ENCODE measurements at regions not wholly inside any gene's neighbourhood (a gene's known extent, or its start where the extent isn't known, plus 50 kb on each side); places are given as distances from the start of the nearest gene placed in this dataset.

DNA sequence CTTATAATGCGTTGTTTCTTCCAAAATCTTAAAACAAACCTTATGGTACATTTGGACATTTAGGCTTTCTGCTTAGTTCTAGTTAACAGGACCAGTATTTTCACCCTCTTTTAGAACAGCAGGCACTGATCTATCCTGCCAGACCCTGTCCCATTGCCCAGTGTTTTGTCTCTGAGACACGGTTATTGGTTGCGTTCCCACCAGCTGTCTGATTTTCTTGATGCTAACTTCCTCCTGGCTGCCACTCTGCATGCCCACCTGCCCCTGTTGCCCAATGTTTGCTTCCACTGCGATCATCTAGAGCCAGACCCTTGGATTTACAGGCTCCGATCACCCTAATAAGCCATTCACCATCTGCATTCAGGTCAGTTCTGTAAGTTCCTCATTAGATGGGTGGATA lies 506.0 kb upstream of the CDH6 start:
- H3K27ac ChIP-seq (ENCODE audit: insufficient read length, low read depth, low read length), result no peak overlapping the region
- H3K9me3 Mint-ChIP-seq, result no peaks in the 10 kb centered on the region; a peak in 2 of 5 replicates
- no peak overlapping the region for H2BK5ac ChIP-seq (ENCODE audit: insufficient read length, low read length)
- no peak overlapping the region for H3K27ac Mint-ChIP-seq
- no peak overlapping the region for H3K4me3 Mint-ChIP-seq
- no peaks in the 10 kb centered on the region for H3K79me2 ChIP-seq (ENCODE audit: insufficient read depth, low read length)
- DNase-seq, result no peak
- peaks cover 0 to 3% of the 10 kb centered on the region in 2 experiments; a peak in 2 of 4 replicates for H3K4me1 Mint-ChIP-seq
- H2BK20ac ChIP-seq (ENCODE audit: low read depth, low read length, poor library complexity, severe bottlenecking), result no peak overlapping the region
- no peaks in the 10 kb centered on the region for H4K20me1 ChIP-seq (ENCODE audit: control insufficient read depth, insufficient read depth, insufficient read length)
- no peak overlapping the region for H3T11ph ChIP-seq (ENCODE audit: low read length)
- no peak overlapping the region for H2BK12ac ChIP-seq (ENCODE audit: insufficient read length, low read depth, low read length)
- H3K36me3 Mint-ChIP-seq (ENCODE audit: insufficient read depth in 1 of 3, low read depth in 3 of 3), result no peaks in the 10 kb centered on the region
- no peak overlapping the region for H3K56ac ChIP-seq (ENCODE audit: insufficient read length, low read depth, low read length)
- no peaks in the 10 kb centered on the region for H3K4me1 ChIP-seq (ENCODE audit: insufficient read depth, low read length)
- TF ChIP-seq, protein P1, sequence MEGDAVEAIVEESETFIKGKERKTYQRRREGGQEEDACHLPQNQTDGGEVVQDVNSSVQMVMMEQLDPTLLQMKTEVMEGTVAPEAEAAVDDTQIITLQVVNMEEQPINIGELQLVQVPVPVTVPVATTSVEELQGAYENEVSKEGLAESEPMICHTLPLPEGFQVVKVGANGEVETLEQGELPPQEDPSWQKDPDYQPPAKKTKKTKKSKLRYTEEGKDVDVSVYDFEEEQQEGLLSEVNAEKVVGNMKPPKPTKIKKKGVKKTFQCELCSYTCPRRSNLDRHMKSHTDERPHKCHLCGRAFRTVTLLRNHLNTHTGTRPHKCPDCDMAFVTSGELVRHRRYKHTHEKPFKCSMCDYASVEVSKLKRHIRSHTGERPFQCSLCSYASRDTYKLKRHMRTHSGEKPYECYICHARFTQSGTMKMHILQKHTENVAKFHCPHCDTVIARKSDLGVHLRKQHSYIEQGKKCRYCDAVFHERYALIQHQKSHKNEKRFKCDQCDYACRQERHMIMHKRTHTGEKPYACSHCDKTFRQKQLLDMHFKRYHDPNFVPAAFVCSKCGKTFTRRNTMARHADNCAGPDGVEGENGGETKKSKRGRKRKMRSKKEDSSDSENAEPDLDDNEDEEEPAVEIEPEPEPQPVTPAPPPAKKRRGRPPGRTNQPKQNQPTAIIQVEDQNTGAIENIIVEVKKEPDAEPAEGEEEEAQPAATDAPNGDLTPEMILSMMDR (conservative IDR thresholded peaks at IDR 0.05), result no peak
- no peak overlapping the region for H3K9ac ChIP-seq (ENCODE audit: extremely low read depth, insufficient read length, low read length)
- no peak overlapping the region for H3K4me2 ChIP-seq (ENCODE audit: insufficient read depth, insufficient read length, low read length)
- no CpG with 5 or more reads among the region's 5 CpGs for WGBS (ENCODE audit: extremely low coverage, insufficient read length, low lambda C conversion rate)
- no peak overlapping the region for H3K4ac ChIP-seq (ENCODE audit: low read depth, low read length)
- no peak overlapping the region for H2BK120ac ChIP-seq (ENCODE audit: low read depth, low read length, poor library complexity, severe bottlenecking)
- H2AFZ ChIP-seq (ENCODE audit: low read length), result no peak overlapping the region
- H2AK5ac ChIP-seq (ENCODE audit: insufficient read length, low read length), result no peak overlapping the region
- H3K9me3 ChIP-seq (ENCODE audit: control insufficient read depth, low read depth, low read length), result no peaks in the 10 kb centered on the region
- H3K23me2 ChIP-seq (ENCODE audit: insufficient read length, low read depth, low read length, poor library complexity, severe bottlenecking), result no peaks in the 10 kb centered on the region
- H3K27me3 Mint-ChIP-seq (ENCODE audit: low read depth), result no peaks in the 10 kb centered on the region
- H3K14ac ChIP-seq (ENCODE audit: insufficient read depth, low read length), result no peak overlapping the region
- H2BK15ac ChIP-seq (ENCODE audit: low read depth, low read length), result no peak overlapping the region
- H4K91ac ChIP-seq (ENCODE audit: insufficient read length, low read depth, low read length), result no peak overlapping the region
- no peak overlapping the region for H4K8ac ChIP-seq (replicated peaks; ENCODE audit: insufficient read length, low read depth, low read length)
- no peak overlapping the region for H3K18ac ChIP-seq (ENCODE audit: insufficient read length, low read depth, low read length)
- no peaks in the 10 kb centered on the region for H3K79me1 ChIP-seq (ENCODE audit: insufficient read depth, low read depth, low read length, poor library complexity, severe bottlenecking)
- H3K23ac ChIP-seq (ENCODE audit: insufficient read length, low read depth, low read length), result no peak overlapping the region
- no peaks in the 10 kb centered on the region for H3K27me3 ChIP-seq (ENCODE audit: insufficient read depth, low read length)
- H4K5ac ChIP-seq (ENCODE audit: insufficient read length, low read depth, low read length), result no peak overlapping the region

All from H9 (cell line).